Globus pallidus (tissue), 1 donor: ENCODE measurements at regions not wholly inside any gene's neighbourhood (a gene's known extent, or its start where the extent isn't known, plus 50 kb on each side); places are given as distances from the start of the nearest gene placed in this dataset.

Experiments
- DNase-seq: peaks from one replicate; pipeline ENCODE4 v3.0.0-alpha.2; 2015; ENCODE audit warnings: low spot score

- DNase-seq, result no peak
Measured at GRCh38 chr2:237150186-237150585, 64.5 kb downstream of the COPS8 start.

GRCh38 chr2:237150831-237151375 lies 65.2 kb downstream of the COPS8 start:
- no peak for DNase-seq

DNA sequence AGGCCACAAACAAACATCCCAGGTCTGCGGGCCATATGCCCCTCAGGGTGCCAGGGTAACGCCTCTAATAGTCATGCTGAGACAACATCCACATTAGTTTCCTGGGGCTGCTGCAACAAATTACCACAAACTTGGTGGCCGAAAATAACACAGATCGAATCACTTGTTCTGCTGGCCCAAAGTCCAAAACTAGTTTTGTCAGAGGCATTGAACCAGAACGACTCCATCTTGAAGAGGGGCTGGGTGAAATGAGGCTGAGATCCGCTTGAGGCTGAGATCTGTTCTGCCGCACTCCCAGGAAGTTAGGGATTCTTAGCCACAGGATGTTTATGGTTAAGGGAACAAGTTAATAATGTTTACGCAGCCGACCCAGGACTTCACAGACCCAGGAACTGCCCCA lies 66.7 kb downstream of the COPS8 start:
- no peak for DNase-seq

DNA sequence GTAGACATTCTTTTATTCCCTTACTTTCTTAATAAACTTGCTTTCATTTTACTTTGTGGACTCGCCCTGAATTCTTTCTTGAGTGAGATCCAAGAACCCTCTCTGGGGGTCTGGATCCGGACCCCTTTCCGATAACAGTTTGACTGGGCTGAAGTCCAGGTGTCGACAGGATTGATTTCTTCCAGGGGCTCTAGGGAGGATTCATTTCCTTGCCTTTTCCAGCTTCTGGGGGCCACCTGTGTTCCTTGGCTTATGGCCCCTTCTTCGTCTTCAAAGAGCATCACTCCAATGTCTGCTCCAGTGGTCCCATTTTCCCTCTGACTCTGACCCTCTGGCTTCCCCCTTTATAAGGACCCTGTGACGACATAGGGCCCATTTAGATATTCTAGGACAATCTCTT lies 67.5 kb downstream of the COPS8 start:
- no peak for DNase-seq

GRCh38 chr2:237154082-237154638 lies 68.5 kb downstream of the COPS8 start:
- DNase-seq, result peak; percentile 2

- DNase-seq, result no peak
Measured at GRCh38 chr2:237154884-237155851, 69.5 kb downstream of the COPS8 start.

DNA sequence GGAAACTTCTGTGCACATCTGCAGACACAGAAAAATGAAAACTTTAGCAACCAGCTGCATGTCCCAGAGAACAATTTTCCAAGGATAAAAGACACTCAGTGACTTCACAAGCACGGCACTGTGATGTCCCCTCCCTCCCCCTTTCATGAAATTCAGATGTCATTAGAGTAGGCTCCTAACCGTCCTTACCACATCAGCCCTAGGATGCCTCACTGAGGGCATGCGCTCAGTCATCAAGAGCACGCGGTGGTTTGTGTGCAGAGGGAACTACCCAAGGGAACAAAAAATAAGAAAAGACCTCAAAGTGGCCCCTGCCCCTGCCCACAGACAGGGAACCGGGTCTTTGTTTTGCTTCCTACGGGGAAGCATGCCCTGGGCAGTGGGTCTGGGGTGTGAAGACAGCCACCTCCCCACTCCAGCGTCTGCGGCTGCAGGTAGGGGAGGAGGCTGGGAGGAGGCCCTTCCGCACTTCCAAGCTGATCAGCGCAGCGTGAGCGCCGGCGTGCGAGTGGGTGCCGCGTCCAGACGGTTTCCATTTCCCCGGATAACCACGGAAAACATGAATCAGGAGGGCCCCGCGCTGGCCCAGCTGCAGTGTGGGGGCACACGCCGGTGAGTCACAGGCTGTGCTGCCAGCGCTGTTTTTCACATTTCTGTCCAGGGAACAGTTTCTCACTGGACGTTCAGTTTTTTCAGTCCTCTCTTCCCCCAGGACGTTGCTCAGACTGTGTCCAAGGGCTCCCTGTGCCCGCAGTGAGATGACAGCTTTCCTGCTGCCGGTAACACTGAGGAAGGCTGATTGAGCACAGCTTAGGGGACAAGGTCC lies 70.6 kb downstream of the COPS8 start:
- no peak for DNase-seq

- no peak for DNase-seq
Measured at GRCh38 chr2:237156857-237157779, 71.4 kb downstream of the COPS8 start.

DNA sequence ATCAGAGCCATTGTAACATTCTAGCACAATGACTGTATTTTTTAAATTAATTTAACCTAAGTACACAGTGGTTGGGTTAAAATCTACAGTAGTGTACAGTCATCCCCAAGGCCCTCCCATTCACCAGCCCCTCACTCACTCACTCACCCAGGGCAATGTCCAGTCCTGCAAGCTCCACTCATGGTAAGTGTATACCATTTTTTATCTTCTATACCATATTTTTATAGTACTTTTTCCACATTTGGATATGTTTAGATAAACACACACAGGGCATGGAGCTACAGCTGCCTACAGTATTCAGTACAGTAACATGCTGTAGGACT lies 72.1 kb downstream of the COPS8 start:
- no peak for DNase-seq

GRCh38 chr2:237158194-237158593 lies 72.5 kb downstream of the COPS8 start:
- DNase-seq, result no peak

DNA sequence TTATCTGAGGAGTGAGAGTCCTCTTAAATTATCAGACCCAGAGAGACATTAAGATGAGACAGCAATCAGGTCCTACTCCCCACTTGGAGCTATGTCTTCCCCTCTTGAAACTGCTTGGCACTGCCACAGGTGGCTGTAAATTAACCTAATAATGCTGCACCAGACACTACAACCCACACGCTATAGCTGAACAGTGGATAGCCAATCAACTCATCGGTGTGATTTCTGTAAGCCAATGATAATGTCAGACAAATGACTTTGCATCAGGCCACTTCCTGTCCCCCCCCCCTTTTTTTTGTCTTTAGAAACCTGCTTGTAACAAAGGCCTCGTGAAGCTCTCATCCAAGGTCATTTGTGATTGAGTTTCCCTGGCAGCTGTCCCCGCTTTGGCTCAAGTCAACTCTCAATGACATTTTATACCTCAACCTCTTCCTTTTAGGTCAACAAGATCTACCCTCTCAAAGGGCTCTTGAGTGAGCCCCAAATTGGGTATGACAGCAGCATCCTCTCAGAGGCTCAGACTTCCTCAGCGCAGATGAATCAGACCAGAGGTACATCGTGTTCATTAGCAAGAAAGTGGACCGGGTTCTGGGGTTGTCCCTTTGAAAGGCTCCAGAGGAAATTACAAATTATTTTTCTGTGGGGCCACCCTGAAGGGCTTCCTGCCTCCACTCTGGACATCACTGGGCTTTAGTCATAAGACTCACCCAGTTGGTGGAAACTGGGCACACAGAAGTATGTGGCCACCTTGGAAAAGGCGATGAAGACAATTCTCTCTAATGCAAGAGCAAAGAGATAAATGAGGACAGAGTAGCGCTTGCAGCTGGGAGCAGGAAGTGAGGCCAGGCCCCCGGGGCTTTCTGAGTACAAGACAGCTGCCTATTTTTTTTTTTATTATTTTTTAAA lies 73.6 kb downstream of the COPS8 start:
- no peak for DNase-seq

GRCh38 chr2:237160271-237160919 lies 74.7 kb downstream of the COPS8 start:
- DNase-seq, result no peak

DNA sequence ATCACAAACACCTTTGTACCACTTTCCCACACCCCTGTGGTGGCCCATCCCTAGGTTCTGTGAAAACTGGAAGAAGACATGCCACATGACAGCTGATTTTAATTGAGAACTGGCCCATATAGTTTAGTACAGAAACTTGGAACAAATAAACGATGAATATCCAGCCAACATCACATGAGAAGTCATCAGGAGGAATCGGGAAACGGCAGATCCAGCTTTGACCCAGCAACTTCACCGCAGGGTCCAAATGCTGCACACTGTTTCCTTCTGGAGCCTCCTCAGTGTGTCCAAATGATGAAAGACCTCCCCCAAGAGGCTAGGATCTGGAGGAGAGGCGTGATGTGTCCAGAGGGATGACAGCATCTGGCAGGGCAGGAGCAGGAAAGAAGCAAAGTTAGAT lies 75.5 kb downstream of the COPS8 start:
- no peak for DNase-seq

GRCh38 chr2:237162959-237163358 lies 77.3 kb downstream of the COPS8 start:
- DNase-seq, result no peak

GRCh38 chr2:237164474-237165042 lies 78.9 kb downstream of the COPS8 start:
- no peak for DNase-seq

DNA sequence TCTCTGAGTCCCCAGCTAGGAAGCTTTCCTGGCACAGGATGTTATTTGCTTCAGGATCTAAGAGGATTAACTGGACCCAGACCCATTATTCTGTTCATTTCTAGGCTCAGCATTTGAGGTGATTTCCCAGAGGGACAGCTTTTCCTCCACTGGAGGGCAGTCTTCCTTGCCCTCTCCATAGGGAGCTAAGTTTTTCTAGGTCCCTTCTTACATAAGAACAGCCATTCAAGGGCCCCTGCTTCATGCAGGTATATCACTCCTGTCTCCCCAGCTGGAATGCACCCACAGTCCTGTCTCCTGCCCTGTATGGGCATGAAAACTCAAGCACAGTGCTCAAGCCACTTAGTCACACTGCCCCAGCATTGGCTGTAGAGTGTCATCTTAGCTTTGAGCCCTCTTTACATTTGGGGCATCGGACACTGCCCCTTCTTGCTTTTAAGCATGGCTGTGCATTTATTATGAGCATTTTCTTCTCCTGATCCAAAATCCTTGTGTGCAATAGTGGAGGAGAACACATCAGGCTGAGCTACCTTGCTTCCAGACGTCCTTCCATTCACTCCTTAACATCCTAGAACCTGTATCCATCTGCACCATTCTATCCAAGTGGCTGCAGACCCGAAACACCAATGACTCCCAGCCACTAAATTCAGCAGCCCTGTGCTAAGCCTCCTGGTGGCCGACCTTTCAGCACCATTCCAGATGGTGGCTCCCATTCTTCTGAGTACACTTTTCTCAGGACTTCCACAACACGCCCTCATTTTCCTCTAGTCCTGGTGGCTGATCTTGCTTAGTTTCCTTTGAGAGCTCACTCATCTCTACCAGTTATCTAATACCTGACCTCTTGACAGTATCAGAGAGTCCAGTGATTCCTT lies 80.0 kb downstream of the COPS8 start:
- no peak for DNase-seq

GRCh38 chr2:237167038-237167437 lies 81.3 kb downstream of the COPS8 start:
- no peak for DNase-seq

DNA sequence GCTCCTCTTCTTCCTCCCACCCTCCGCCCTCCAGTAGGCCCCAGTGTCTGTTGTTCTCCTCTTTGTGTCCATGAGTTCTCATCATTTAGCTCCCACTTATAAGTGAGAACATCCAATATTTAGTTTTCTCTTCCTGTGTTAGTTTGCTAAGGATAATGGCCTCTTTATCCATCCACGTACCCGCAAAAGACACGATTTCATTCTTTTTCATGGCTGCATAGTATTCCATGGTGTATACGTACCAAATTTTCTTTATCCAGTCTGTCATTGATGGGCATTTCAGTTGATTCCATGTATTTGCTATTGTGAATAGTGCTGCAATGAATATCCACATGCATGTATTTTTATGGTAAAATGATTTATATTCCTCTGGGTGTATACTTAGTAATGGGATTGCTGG lies 82.2 kb downstream of the COPS8 start:
- no peak for DNase-seq

DNA sequence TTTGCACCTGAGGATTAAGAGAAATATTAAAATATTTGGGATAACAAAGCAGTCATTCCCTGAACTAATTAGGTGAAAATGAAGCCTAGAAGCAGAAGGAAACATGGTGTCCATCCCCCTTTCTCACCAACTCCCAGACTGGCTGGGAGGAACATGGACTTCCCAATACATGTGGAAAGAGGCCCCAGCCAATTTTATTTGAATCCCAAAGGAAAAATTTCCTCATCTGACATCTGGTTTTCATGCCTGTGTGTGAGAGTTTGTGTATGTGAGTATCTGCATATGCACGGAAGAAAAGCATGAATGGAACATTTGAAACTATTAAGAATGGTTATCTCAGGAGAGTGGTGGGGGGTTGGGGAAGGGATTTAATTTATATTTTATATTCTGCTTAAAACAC lies 84.3 kb downstream of the COPS8 start:
- DNase-seq, result no peak
